Naive thymus-derived CD4-positive, alpha-beta T cell (primary cell): ENCODE measurements at regions not wholly inside any gene's neighbourhood (a gene's known extent, or its start where the extent isn't known, plus 50 kb on each side); places are given as distances from the start of the nearest gene placed in this dataset.

Experiments
- ATAC-seq: fragments of 150-1000 bp; cut with Tn5 transposase; 2 replicates; pipeline ENCODE4 v1.10.0; 2021; ENCODE audit warnings: mild to moderate bottlenecking, moderate library complexity
- CTCF ChIA-PET: fragments of 350-600 bp; sonication (Branson Sonifier 250); formaldehyde crosslinking; loops from one replicate; lab custom pipeline; 2021; ENCODE audit warnings: antibody characterized with exemption; lab: Charles Lee
- POLR2A ChIA-PET: fragments of 350-600 bp; sonication (Branson Sonifier 250); formaldehyde crosslinking; loops from one replicate; lab custom pipeline; 2021; ENCODE audit warnings: antibody characterized with exemption, inconsistent platforms; lab: Charles Lee
- DNase-seq, 9 donors: peaks; one replicate each; pipeline versions ENCODE4 v3.0.0 to v3.0.0-alpha.2; 2020 to 2022; ENCODE audit warnings: mixed read lengths in 1 of 9
- H3K27ac ChIP-seq: one replicate; pipeline ENCODE4 v1.7.0; 2013; ENCODE audit warnings: mild to moderate bottlenecking, low read depth, low read length, moderate library complexity
- H3K27me3 ChIP-seq, 2 donors: one replicate each; pipeline ENCODE4 v1.7.0; 2013; ENCODE audit warnings: low read length in 2 of 2, mild to moderate bottlenecking in 2 of 2, moderate library complexity in 2 of 2; ENCODE audit not compliant: control insufficient read depth in 2 of 2, insufficient read depth in 2 of 2
- H3K36me3 ChIP-seq, 3 experiments: 1 replicate in 2 of 3; 2 replicates in 1 of 3; pipeline ENCODE4 v1.7.0; 2013; ENCODE audit warnings: low read length in 3 of 3, mild to moderate bottlenecking in 3 of 3, moderate library complexity in 1 of 3; ENCODE audit not compliant: insufficient read depth in 3 of 3, control insufficient read depth in 2 of 3
- H3K4me1 ChIP-seq, 2 donors: one replicate each; pipeline ENCODE4 v1.7.0; 2013; ENCODE audit warnings: low read length in 2 of 2, mild to moderate bottlenecking in 2 of 2, moderate library complexity in 1 of 2; ENCODE audit not compliant: control insufficient read depth in 2 of 2, insufficient read depth in 2 of 2
- H3K4me3 ChIP-seq: 2 replicates; pipeline ENCODE4 v1.7.0; 2013; ENCODE audit warnings: mild to moderate bottlenecking, low read length
- H3K9me3 ChIP-seq, 3 experiments: 1 replicate in 2 of 3; 2 replicates in 1 of 3; pipeline ENCODE4 v1.7.0; 2013; ENCODE audit warnings: low read length in 3 of 3; ENCODE audit not compliant: control insufficient read depth in 2 of 3
- H3K27ac Mint-ChIP-seq, 9 donors: one replicate each; pipeline ENCODE4 v1.8.0; 2020 to 2022; ENCODE audit warnings: mixed read lengths in 9 of 9, mild to moderate bottlenecking in 8 of 9, moderate library complexity in 5 of 9, inconsistent platforms in 2 of 9
- H3K27me3 Mint-ChIP-seq, 5 donors: one replicate each; pipeline ENCODE4 v1.8.0; 2021 to 2022; ENCODE audit warnings: mixed read lengths in 5 of 5, mild to moderate bottlenecking in 1 of 5
- H3K36me3 Mint-ChIP-seq, 5 donors: one replicate each; pipeline ENCODE4 v1.8.0; 2020 to 2022; ENCODE audit warnings: mixed read lengths in 5 of 5, mild to moderate bottlenecking in 3 of 5, inconsistent platforms in 1 of 5
- H3K4me1 Mint-ChIP-seq, 7 donors: one replicate each; pipeline ENCODE4 v1.8.0; 2020 to 2022; ENCODE audit warnings: mixed read lengths in 7 of 7, mild to moderate bottlenecking in 3 of 7, inconsistent platforms in 1 of 7
- H3K4me3 Mint-ChIP-seq, 10 donors: one replicate each; pipeline ENCODE4 v1.8.0; 2020 to 2022; ENCODE audit warnings: mild to moderate bottlenecking in 10 of 10, mixed read lengths in 10 of 10, moderate library complexity in 6 of 10, inconsistent platforms in 2 of 10
- H3K9me3 Mint-ChIP-seq, 11 donors: one replicate each; pipeline ENCODE4 v1.8.0; 2020 to 2022; ENCODE audit warnings: mixed read lengths in 11 of 11, mild to moderate bottlenecking in 4 of 11, inconsistent platforms in 1 of 11, moderate library complexity in 1 of 11
- intact Hi-C, 2 donors: fragments of 100-400 bp; cut with micrococcal nuclease; formaldehyde crosslinking; loops; one replicate each; pipeline ENCODE4 v1.15.1; 2023

GRCh38 chr1:218090459-218090858 lies 194.6 kb upstream of the RRP15 start:
- intact Hi-C loops: no loop called here
- ChIA-PET POLR2A (no interaction called here), CTCF (no interaction called here)
- Histone ChIP-seq H3K27ac (no peak overlapping the region), H3K9me3 (no peaks in the 10 kb centered on the region), H3K36me3 (no peaks in the 10 kb centered on the region), H3K27me3 (no peaks in the 10 kb centered on the region), H3K4me3 (no peak overlapping the region), H3K4me1 (no peaks in the 10 kb centered on the region)
- Mint-ChIP-seq H3K4me3 (no peak overlapping the region), H3K27ac (no peak overlapping the region), H3K27me3 (no peaks in the 10 kb centered on the region), H3K4me1 (no peaks in the 10 kb centered on the region), H3K9me3 (peaks cover 0 to 2% (median 0%) of the 10 kb centered on the region in 11 donors), H3K36me3 (no peaks in the 10 kb centered on the region)
- no peak for ATAC-seq
- DNase-seq: no peak

GRCh38 chr1:218101409-218101808 lies 183.7 kb upstream of the RRP15 start:
- no peaks in the 10 kb centered on the region for H3K36me3 ChIP-seq
- peaks cover 0 to 7% (median 0%) of the 10 kb centered on the region in 5 donors for H3K36me3 Mint-ChIP-seq
- H3K9me3 Mint-ChIP-seq: peaks cover 0 to 22% (median 11%) of the 10 kb centered on the region in 11 donors
- DNase-seq: no peak
- H3K4me3 Mint-ChIP-seq: no peak overlapping the region
- ATAC-seq: no peak
- H3K27ac Mint-ChIP-seq: no peak overlapping the region
- no peaks in the 10 kb centered on the region for H3K4me1 Mint-ChIP-seq
- no peak overlapping the region for H3K27ac ChIP-seq
- intact Hi-C loops: no loop called here
- H3K4me3 ChIP-seq: no peak overlapping the region
- no peaks in the 10 kb centered on the region for H3K9me3 ChIP-seq
- no peaks in the 10 kb centered on the region for H3K27me3 Mint-ChIP-seq
- H3K27me3 ChIP-seq: no peaks in the 10 kb centered on the region
- ChIA-PET POLR2A (no interaction called here), CTCF (no interaction called here)
- H3K4me1 ChIP-seq: no peaks in the 10 kb centered on the region

- POLR2A ChIA-PET: no interaction called here
- CTCF ChIA-PET: no interaction called here
- Histone ChIP-seq H3K4me1 (no peaks in the 10 kb centered on the region), H3K27ac (no peak overlapping the region), H3K27me3 (no peaks in the 10 kb centered on the region), H3K9me3 (no peaks in the 10 kb centered on the region), H3K36me3 (no peaks in the 10 kb centered on the region), H3K4me3 (no peak overlapping the region)
- intact Hi-C loops: no loop called here
- peaks cover 0 to 13% (median 3%) of the 10 kb centered on the region in 11 donors for H3K9me3 Mint-ChIP-seq
- no peak overlapping the region for H3K4me3 Mint-ChIP-seq
- ATAC-seq: no peak
- peaks cover 0 to 3% (median 0%) of the 10 kb centered on the region in 5 donors for H3K27me3 Mint-ChIP-seq
- no peaks in the 10 kb centered on the region for H3K36me3 Mint-ChIP-seq
- no peak for DNase-seq
- H3K27ac Mint-ChIP-seq: no peak overlapping the region
- no peaks in the 10 kb centered on the region for H3K4me1 Mint-ChIP-seq
These were observed 177.1 kb upstream of the RRP15 start for GRCh38 chr1:218108034-218108433.

DNA sequence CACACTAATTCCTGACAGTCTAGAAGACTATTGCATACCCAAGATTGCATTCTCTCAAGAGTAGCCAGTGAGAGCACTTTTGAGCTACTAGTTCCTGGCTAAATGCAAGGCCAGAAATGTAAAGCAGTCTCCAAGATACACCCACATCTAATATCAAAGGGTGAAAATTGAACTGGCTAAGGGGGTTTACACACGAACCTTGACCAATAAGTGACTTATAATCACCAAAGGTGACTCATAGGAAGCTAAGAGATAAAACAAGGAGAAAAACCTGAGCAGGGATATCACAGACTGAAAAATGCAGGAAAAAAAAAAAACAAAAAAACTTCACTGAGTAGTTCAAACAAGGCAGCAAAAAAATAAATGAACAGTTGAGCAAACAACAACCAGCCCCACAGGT lies 172.2 kb upstream of the RRP15 start:
- Histone ChIP-seq H3K9me3 (no peaks in the 10 kb centered on the region), H3K4me3 (no peak overlapping the region), H3K36me3 (no peaks in the 10 kb centered on the region), H3K27me3 (no peaks in the 10 kb centered on the region), H3K4me1 (no peaks in the 10 kb centered on the region), H3K27ac (no peak overlapping the region)
- DNase-seq: no peak
- H3K4me3 Mint-ChIP-seq: no peak overlapping the region
- no peak overlapping the region for H3K27ac Mint-ChIP-seq
- ChIA-PET CTCF (no interaction called here), POLR2A (no interaction called here)
- H3K4me1 Mint-ChIP-seq: no peaks in the 10 kb centered on the region
- intact Hi-C loops: no loop called here
- H3K27me3 Mint-ChIP-seq: peaks cover 0 to 3% (median 0%) of the 10 kb centered on the region in 5 donors
- H3K36me3 Mint-ChIP-seq: no peaks in the 10 kb centered on the region
- no peak for ATAC-seq
- H3K9me3 Mint-ChIP-seq: peaks cover 0 to 29% (median 13%) of the 10 kb centered on the region in 11 donors

DNA sequence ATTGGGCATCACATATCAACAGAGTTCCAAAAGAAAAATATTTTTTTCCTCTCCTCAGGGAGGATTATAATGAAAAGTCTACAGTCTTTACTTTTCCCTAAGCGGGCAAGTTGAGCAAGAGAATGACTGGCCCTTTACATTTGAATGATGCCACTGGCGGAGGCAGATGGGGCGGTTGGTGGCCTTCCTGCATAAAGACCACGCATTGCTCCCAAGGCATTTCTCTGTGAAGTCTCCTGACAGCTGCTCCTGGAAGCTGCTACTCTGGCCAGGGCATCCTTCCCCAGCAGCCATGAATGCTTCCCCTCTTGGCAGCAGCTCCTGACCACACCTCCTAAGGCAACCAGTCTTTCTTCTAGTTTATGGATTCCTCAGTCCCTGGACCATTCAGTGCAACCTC lies 161.1 kb upstream of the RRP15 start:
- Histone ChIP-seq H3K4me3 (no peak overlapping the region), H3K36me3 (no peaks in the 10 kb centered on the region), H3K27me3 (no peaks in the 10 kb centered on the region), H3K9me3 (no peaks in the 10 kb centered on the region), H3K4me1 (no peaks in the 10 kb centered on the region), H3K27ac (no peak overlapping the region)
- H3K27ac Mint-ChIP-seq: no peak overlapping the region
- H3K9me3 Mint-ChIP-seq: no peaks in the 10 kb centered on the region
- no peaks in the 10 kb centered on the region for H3K36me3 Mint-ChIP-seq
- ATAC-seq (no peak), DNase-seq (no peak)
- ChIA-PET CTCF (no interaction called here), POLR2A (no interaction called here)
- no peak overlapping the region for H3K4me3 Mint-ChIP-seq
- H3K4me1 Mint-ChIP-seq: no peaks in the 10 kb centered on the region
- intact Hi-C loops: no loop called here
- no peaks in the 10 kb centered on the region for H3K27me3 Mint-ChIP-seq

GRCh38 chr1:218135371-218135770 lies 149.7 kb upstream of the RRP15 start:
- H3K27ac Mint-ChIP-seq: no peak overlapping the region
- H3K27me3 Mint-ChIP-seq: peaks cover 0 to 4% (median 0%) of the 10 kb centered on the region in 5 donors
- POLR2A ChIA-PET: no interaction called here
- H3K4me3 Mint-ChIP-seq: no peak overlapping the region
- Histone ChIP-seq H3K27me3 (no peaks in the 10 kb centered on the region), H3K9me3 (no peaks in the 10 kb centered on the region), H3K4me3 (no peak overlapping the region), H3K27ac (no peak overlapping the region), H3K36me3 (no peaks in the 10 kb centered on the region), H3K4me1 (no peaks in the 10 kb centered on the region)
- ATAC-seq (no peak), DNase-seq (no peak)
- H3K36me3 Mint-ChIP-seq: no peaks in the 10 kb centered on the region
- H3K9me3 Mint-ChIP-seq: peaks cover 0 to 22% (median 7%) of the 10 kb centered on the region in 11 donors
- intact Hi-C loops: no loop called here
- CTCF ChIA-PET: interaction anchor here (0.6 kb wide), 1 partner anchor 10 kb away, joined by 3 read pairs; no protein-coding TSS in a partner anchor
- H3K4me1 Mint-ChIP-seq: no peaks in the 10 kb centered on the region

- H3K36me3 ChIP-seq: no peaks in the 10 kb centered on the region
- no peak overlapping the region for H3K4me3 Mint-ChIP-seq
- CTCF ChIA-PET: no interaction called here
- POLR2A ChIA-PET: no interaction called here
- no peaks in the 10 kb centered on the region for H3K4me1 ChIP-seq
- H3K9me3 Mint-ChIP-seq: peaks cover 2 to 31% (median 4%) of the 10 kb centered on the region in 11 donors
- H3K27me3 ChIP-seq: no peaks in the 10 kb centered on the region
- H3K27ac ChIP-seq: no peak overlapping the region
- H3K4me3 ChIP-seq: no peak overlapping the region
- H3K27ac Mint-ChIP-seq: no peak overlapping the region
- H3K4me1 Mint-ChIP-seq: no peaks in the 10 kb centered on the region
- no peaks in the 10 kb centered on the region for H3K36me3 Mint-ChIP-seq
- H3K9me3 ChIP-seq: no peaks in the 10 kb centered on the region
- H3K27me3 Mint-ChIP-seq: peaks cover 0 to 4% (median 0%) of the 10 kb centered on the region in 5 donors
- DNase-seq: no peak
- ATAC-seq: no peak
- intact Hi-C loops: no loop called here
These were observed 145.3 kb upstream of the RRP15 start for GRCh38 chr1:218139761-218140160.
